ENCODE measurements at regions not wholly inside any gene's neighbourhood (a gene's known extent, or its start where the extent isn't known, plus 50 kb on each side); places are given as distances from the start of the nearest gene placed in this dataset.
"Not testable (repeated sequence)": the region's sequence is repeated elsewhere in the genome, so short reads cannot be mapped to it uniquely, and the experiment has no call there.

- DNase-seq (ENCODE audit: low read depth in 1 of 2, low spot score in 1 of 2); H3K4me3 ChIP-seq (replicated peaks; ENCODE audit: insufficient read depth, low read length); H3K27ac ChIP-seq (replicated peaks); H3K27me3 ChIP-seq (ENCODE audit: insufficient read depth, poor library complexity, severe bottlenecking): not testable (repeated sequence)
Observed at GRCh38 chr21:8987896-8988295, 1533.5 kb upstream of the TPTE start.

DNA sequence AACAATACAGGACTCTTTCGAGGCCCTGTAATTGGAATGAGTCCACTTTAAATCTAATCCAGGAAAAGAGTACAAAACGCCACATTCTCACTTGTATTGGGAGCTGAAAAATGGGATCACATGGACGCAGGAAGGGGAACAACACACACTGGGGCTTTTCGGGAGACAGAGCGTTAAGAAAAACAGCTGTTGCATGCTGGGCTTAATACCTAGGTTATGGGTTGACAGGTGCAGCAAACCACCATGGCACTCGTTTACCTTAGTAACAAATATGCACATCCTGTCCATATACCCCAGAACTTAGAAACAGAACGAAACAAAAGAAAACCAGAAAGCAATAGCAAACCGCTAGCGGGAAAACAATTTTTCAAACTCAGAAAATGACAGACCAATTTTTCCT lies 1532.7 kb upstream of the TPTE start:
- TF ChIP-seq GABPA (IDR thresholded peaks at IDR 0.05; ENCODE audit: low read depth) (no peak), REST (IDR thresholded peaks at IDR 0.05; ENCODE audit: insufficient replicate concordance, low read depth) (no peak), POLR2AphosphoS5 (IDR thresholded peaks at IDR 0.05; ENCODE audit: low read depth) (no peak)
- no peak for DNase-seq (ENCODE audit: low read depth in 1 of 2, low spot score in 1 of 2)

DNA sequence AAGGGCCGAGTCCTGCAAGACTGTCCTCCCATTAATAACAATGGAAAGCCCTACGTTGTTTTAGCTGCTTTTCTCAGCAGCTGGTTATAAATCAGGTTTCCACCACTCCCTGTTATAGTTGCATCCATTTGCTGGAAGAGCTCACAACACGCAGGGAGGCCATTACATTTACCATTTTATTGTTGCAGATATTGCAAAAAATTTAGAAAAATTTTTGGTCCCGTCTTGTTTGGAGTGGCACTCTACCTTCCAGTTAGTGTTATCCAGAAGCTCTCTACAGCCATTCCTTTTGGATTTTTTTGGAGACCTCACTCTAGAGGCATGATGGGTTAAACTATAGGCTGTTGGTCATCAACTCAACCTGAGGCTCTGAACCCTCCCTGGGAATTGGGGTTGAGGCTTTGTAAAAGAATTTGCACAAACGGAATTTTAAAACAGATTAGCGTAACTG lies 1532.1 kb upstream of the TPTE start:
- DNase-seq (ENCODE audit: low read depth in 1 of 2, low spot score in 1 of 2): no peak
- Histone ChIP-seq H3K27ac (replicated peaks) (no peak overlapping the region), H3K27me3 (ENCODE audit: insufficient read depth, poor library complexity, severe bottlenecking) (no peaks in the 10 kb centered on the region), H3K4me3 (replicated peaks; ENCODE audit: insufficient read depth, low read length) (no peak overlapping the region)
- TF ChIP-seq SPI1 (IDR thresholded peaks at IDR 0.05; ENCODE audit: borderline replicate concordance, low read depth) (no peak), GABPA (IDR thresholded peaks at IDR 0.05; ENCODE audit: low read depth) (no peak), POLR2AphosphoS5 (IDR thresholded peaks at IDR 0.05; ENCODE audit: low read depth) (no peak)

More for the DNA sequence above, 1532.7 kb upstream of the TPTE start:
- Histone ChIP-seq H3K27ac (replicated peaks) (no peak overlapping the region), H3K4me3 (replicated peaks; ENCODE audit: insufficient read depth, low read length) (no peak overlapping the region), H3K27me3 (ENCODE audit: insufficient read depth, poor library complexity, severe bottlenecking) (no peaks in the 10 kb centered on the region)

GRCh38 chr21:8989721-8990325 lies 1531.6 kb upstream of the TPTE start:
- no peak for DNase-seq (ENCODE audit: low read depth in 1 of 2, low spot score in 1 of 2)
- H3K27me3 ChIP-seq (ENCODE audit: insufficient read depth, poor library complexity, severe bottlenecking): no peaks in the 10 kb centered on the region
- TF ChIP-seq SPI1 (IDR thresholded peaks at IDR 0.05; ENCODE audit: borderline replicate concordance, low read depth) (no peak), REST (IDR thresholded peaks at IDR 0.05; ENCODE audit: insufficient replicate concordance, low read depth) (no peak), GABPA (IDR thresholded peaks at IDR 0.05; ENCODE audit: low read depth) (no peak)
- H3K27ac ChIP-seq (replicated peaks): no peak overlapping the region
- no peak overlapping the region for H3K4me3 ChIP-seq (replicated peaks; ENCODE audit: insufficient read depth, low read length)

DNA sequence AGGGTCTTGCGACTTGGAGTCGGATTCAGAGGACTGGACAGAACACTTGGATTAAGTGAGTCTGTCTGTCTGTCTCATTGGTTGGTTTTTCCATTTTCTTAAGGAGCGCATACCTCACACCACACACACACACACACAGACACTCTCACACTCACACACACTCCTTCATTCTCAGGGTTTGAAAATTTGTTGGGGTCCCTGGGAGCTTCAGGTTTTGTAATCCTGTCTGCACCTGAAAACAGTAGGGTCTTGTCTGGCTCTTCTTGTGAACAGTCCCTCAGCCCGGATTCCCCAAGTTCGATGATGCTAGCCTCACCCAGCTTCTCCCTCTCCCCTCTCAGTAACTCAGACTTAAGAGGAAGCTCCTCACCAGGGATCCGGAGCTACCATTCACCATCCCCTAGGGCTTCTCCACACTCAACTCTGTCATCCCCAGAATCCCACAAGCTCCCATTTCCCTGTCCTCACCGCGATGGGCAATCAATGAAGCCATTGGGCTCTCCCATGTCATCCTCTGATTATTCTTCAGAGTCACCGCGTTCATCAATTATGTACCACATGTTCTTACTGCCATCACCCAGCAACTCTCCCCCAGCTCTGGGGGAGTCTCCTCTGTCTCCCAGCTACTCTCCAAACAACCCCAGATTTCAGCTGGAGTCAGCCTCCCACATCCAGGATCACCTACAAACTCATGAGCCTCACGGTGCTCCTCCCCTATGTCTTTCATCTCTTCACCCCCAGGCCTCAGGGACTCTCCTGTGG lies 1530.9 kb upstream of the TPTE start:
- Histone ChIP-seq H3K27ac (replicated peaks) (no peak overlapping the region), H3K4me3 (replicated peaks; ENCODE audit: insufficient read depth, low read length) (no peak overlapping the region), H3K27me3 (ENCODE audit: insufficient read depth, poor library complexity, severe bottlenecking) (no peaks in the 10 kb centered on the region)
- TF ChIP-seq SPI1 (IDR thresholded peaks at IDR 0.05; ENCODE audit: borderline replicate concordance, low read depth) (no peak), REST (IDR thresholded peaks at IDR 0.05; ENCODE audit: insufficient replicate concordance, low read depth) (no peak), GABPA (IDR thresholded peaks at IDR 0.05; ENCODE audit: low read depth) (no peak), POLR2AphosphoS5 (IDR thresholded peaks at IDR 0.05; ENCODE audit: low read depth) (no peak)
- TF ChIP-seq, protein P1, sequence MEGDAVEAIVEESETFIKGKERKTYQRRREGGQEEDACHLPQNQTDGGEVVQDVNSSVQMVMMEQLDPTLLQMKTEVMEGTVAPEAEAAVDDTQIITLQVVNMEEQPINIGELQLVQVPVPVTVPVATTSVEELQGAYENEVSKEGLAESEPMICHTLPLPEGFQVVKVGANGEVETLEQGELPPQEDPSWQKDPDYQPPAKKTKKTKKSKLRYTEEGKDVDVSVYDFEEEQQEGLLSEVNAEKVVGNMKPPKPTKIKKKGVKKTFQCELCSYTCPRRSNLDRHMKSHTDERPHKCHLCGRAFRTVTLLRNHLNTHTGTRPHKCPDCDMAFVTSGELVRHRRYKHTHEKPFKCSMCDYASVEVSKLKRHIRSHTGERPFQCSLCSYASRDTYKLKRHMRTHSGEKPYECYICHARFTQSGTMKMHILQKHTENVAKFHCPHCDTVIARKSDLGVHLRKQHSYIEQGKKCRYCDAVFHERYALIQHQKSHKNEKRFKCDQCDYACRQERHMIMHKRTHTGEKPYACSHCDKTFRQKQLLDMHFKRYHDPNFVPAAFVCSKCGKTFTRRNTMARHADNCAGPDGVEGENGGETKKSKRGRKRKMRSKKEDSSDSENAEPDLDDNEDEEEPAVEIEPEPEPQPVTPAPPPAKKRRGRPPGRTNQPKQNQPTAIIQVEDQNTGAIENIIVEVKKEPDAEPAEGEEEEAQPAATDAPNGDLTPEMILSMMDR (IDR thresholded peaks at IDR 0.05; ENCODE audit: insufficient read depth, low read length): no peak
- no peak for DNase-seq (ENCODE audit: low read depth in 1 of 2, low spot score in 1 of 2)

Data from HL-60 (cell line).